Osteoblast (primary cell): ENCODE measurements at regions not wholly inside any gene's neighbourhood (a gene's known extent, or its start where the extent isn't known, plus 50 kb on each side); places are given as distances from the start of the nearest gene placed in this dataset.

Experiments used
- DNase-seq: peaks from one replicate; pipeline ENCODE4 v3.0.0; 2011; ENCODE audit warnings: low spot score, mixed read lengths; ENCODE audit not compliant: insufficient read length; ENCODE audit errors: missing footprints
- H2AFZ ChIP-seq: 2 replicates; pipeline ENCODE4 v1.6.0; 2011; ENCODE audit warnings: mild to moderate bottlenecking, low read length
- H3K27ac ChIP-seq: 2 replicates; pipeline ENCODE4 v1.5.1; 2011; ENCODE audit warnings: mild to moderate bottlenecking, low read depth, low read length, moderate library complexity
- H3K27me3 ChIP-seq: 2 replicates; pipeline ENCODE4 v1.6.0; 2012; ENCODE audit warnings: mild to moderate bottlenecking, control low read depth, inconsistent platforms, low read length, moderate library complexity; ENCODE audit not compliant: insufficient read depth
- H3K36me3 ChIP-seq: 2 replicates; pipeline ENCODE4 v1.5.1; 2011; ENCODE audit warnings: mild to moderate bottlenecking, low read length, control low read depth, moderate library complexity; ENCODE audit not compliant: insufficient read depth
- H3K4me1 ChIP-seq: 2 replicates; pipeline ENCODE4 v1.5.1; 2011; ENCODE audit warnings: mild to moderate bottlenecking, low read length, control low read depth, moderate library complexity; ENCODE audit not compliant: insufficient read depth
- H3K4me2 ChIP-seq: 2 replicates; pipeline ENCODE4 v1.6.0; 2011; ENCODE audit warnings: mild to moderate bottlenecking, low read length; ENCODE audit not compliant: insufficient read depth
- H3K4me3 ChIP-seq: fragments of 200-600 bp; sonication (generic); 3 replicates; pipeline ENCODE4 v1.5.1; 2012; ENCODE audit warnings: mild to moderate bottlenecking, low read length, inconsistent platforms; ENCODE audit not compliant: insufficient read depth
- H3K79me2 ChIP-seq: 2 replicates; pipeline ENCODE4 v1.6.0; 2012; ENCODE audit warnings: mild to moderate bottlenecking, low read length, control low read depth, inconsistent platforms; ENCODE audit not compliant: insufficient read depth
- H3K9me3 ChIP-seq: 2 replicates; pipeline ENCODE4 v1.5.1; 2011; ENCODE audit warnings: low read depth, low read length, control low read depth
- H4K20me1 ChIP-seq: 2 replicates; pipeline ENCODE4 v1.6.0; 2012; ENCODE audit warnings: mild to moderate bottlenecking, low read length, control low read depth; ENCODE audit not compliant: insufficient read depth
- CTCF ChIP-seq: IDR thresholded peaks from 2 replicates; pipeline ENCODE4 v1.5.1; 2011; ENCODE audit warnings: mild to moderate bottlenecking, low read depth, low read length, moderate library complexity; ENCODE audit errors: extremely low read depth

- H3K9me3 ChIP-seq = no peaks in the 10 kb centered on the region
- peaks cover 29% of the 10 kb centered on the region for H3K4me1 ChIP-seq
- H3K4me3 ChIP-seq = peak overlapping the region; percentile 26
- DNase-seq = no peak
- peak overlapping the region; percentile 70 for H3K4me2 ChIP-seq
- peak overlapping the region; percentile 44 for H2AFZ ChIP-seq
- no peaks in the 10 kb centered on the region for H3K27me3 ChIP-seq
- H3K27ac ChIP-seq = peak overlapping the region; percentile 93
- no peaks in the 10 kb centered on the region for H4K20me1 ChIP-seq
- no peaks in the 10 kb centered on the region for H3K36me3 ChIP-seq
- no peaks in the 10 kb centered on the region for H3K79me2 ChIP-seq
- TF ChIP-seq CTCF = no peak
Observed at GRCh38 chr6:134551245-134551960, 233.5 kb upstream of the SGK1 start.

- Histone ChIP-seq H3K36me3 (no peaks in the 10 kb centered on the region), H3K27me3 (no peaks in the 10 kb centered on the region), H3K4me1 (peaks cover 29% of the 10 kb centered on the region), H3K79me2 (no peaks in the 10 kb centered on the region), H4K20me1 (no peaks in the 10 kb centered on the region), H3K4me2 (peak overlapping the region; percentile 70), H3K9me3 (no peaks in the 10 kb centered on the region), H3K4me3 (no peak overlapping the region), H3K27ac (peak overlapping the region; percentile 93), H2AFZ (no peak overlapping the region)
- DNase-seq = no peak
- TF ChIP-seq CTCF = no peak
Observed at GRCh38 chr6:134550604-134551003, 232.7 kb upstream of the SGK1 start.

DNA sequence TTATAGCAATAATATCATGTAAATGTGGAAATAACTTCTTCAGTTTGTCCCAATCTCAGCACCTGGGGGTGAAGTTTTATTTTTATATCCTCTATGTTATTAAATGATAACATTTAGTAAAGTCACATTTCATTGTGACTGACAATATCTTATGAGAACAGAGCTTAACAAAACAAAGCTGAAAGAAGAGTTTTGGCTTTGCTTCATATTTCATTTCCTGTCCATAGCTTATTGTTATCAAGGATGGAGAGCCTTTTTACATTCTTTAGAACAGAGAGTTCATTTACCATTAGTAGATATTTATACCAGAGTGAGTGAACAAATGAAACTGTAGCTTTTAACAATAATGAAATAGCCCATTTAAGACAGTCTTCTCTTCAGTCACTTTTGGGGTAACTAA, 231.9 kb upstream of the SGK1 start:
- Histone ChIP-seq H3K9me3 (no peaks in the 10 kb centered on the region), H3K4me2 (no peak overlapping the region), H3K4me3 (no peak overlapping the region), H3K4me1 (peaks cover 29% of the 10 kb centered on the region), H3K79me2 (no peaks in the 10 kb centered on the region), H2AFZ (no peak overlapping the region), H4K20me1 (no peaks in the 10 kb centered on the region), H3K27me3 (no peaks in the 10 kb centered on the region), H3K27ac (peak overlapping the region; percentile 93), H3K36me3 (no peaks in the 10 kb centered on the region)
- DNase-seq = no peak
- no peak for TF ChIP-seq CTCF

DNA sequence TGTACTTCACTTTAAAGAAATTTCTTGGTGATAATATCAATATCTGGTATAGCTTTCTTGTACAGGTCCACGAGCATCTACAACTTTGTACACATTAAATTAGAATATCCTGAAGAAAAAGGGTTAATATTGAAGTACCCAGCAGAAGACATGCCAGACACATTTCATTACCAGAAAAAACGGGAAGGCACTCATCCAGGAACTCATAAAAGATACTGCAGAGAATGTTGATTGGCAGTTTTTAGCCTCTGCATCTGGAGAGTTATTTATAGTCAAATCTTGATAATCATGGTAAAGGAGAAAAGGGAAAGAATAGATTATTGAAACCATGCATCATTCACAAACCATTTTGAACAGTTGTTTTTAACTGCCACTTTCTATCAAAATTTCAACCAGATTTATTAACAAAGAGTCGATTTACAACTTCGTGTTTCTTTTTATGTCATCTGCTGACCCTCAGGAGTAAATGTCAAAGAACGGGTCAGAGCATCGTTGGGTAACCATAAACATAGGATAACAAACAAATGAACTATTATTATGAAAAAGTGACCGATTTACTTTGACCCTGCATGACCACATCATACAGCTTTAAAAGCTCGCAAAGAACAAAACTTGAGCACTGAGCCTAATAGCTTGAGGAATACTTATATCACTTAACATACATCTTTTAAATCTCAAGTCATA, 229.2 kb upstream of the SGK1 start:
- TF ChIP-seq CTCF = no peak
- no peak overlapping the region for H3K4me2 ChIP-seq
- no peak overlapping the region for H3K4me3 ChIP-seq
- H3K36me3 ChIP-seq = no peaks in the 10 kb centered on the region
- no peaks in the 10 kb centered on the region for H3K9me3 ChIP-seq
- peaks cover 25% of the 10 kb centered on the region for H3K4me1 ChIP-seq
- H3K27me3 ChIP-seq = no peaks in the 10 kb centered on the region
- H3K79me2 ChIP-seq = no peaks in the 10 kb centered on the region
- H3K27ac ChIP-seq = no peak overlapping the region
- no peaks in the 10 kb centered on the region for H4K20me1 ChIP-seq
- no peak overlapping the region for H2AFZ ChIP-seq
- DNase-seq = no peak
